Activated T-helper 17 cell treated with anti-CD3 and anti-CD28 coated beads, Interleukin-2, amount 50 U/mL, for 72 hours (primary cell): ENCODE measurements at regions not wholly inside any gene's neighbourhood (a gene's known extent, or its start where the extent isn't known, plus 50 kb on each side); places are given as distances from the start of the nearest gene placed in this dataset.

ENCODE experiments used
- ATAC-seq: fragments of 150-1000 bp; cut with Tn5 transposase; replicated peaks from 2 replicates; pipeline ENCODE4 v1.10.0; 2021; ENCODE audit warnings: mild to moderate bottlenecking, moderate library complexity
- H3K27ac Mint-ChIP-seq: one replicate; pipeline ENCODE4 v1.8.0; 2022; ENCODE audit warnings: mixed read lengths
- H3K27me3 Mint-ChIP-seq: one replicate; pipeline ENCODE4 v1.8.0; 2022; ENCODE audit warnings: mixed read lengths
- H3K36me3 Mint-ChIP-seq: one replicate; pipeline ENCODE4 v1.8.0; 2022; ENCODE audit warnings: low read depth, mild to moderate bottlenecking, mixed read lengths
- H3K4me1 Mint-ChIP-seq: one replicate; pipeline ENCODE4 v1.8.0; 2022; ENCODE audit warnings: mixed read lengths
- H3K4me3 Mint-ChIP-seq: one replicate; pipeline ENCODE4 v1.8.0; 2022; ENCODE audit warnings: mild to moderate bottlenecking, mixed read lengths
- H3K9me3 Mint-ChIP-seq: one replicate; pipeline ENCODE4 v1.8.0; 2022; ENCODE audit warnings: mixed read lengths

DNA sequence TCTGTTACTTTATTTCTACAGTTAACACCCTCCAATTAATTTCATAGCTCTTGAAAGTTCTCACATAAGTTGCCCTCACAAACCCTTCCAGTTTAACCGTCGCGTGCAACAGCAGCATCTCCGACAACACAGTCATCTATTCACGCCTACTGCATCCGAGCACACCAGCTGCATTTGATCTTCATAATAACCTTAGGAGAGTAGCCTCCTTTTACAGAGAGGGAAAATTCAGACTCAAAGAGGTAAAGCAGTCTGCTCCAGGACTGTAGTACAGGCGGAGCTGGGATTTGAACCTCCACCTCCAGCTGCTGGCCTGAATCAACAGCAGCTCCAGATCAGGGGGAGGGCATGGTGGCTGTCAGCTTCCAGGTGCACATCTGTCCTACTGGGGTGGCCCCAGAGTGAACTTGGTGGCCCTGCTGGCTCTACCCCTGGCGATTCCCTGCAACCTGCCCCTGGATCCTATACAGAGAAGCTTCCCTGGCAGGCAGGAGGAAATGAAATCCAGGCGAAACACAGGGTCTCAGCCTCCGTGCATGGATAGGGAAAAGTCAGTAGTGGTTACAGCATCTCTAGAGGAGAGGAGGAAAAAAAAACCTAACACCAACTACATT, 71.6 kb upstream of the UNC5A start:
- Mint-ChIP-seq H3K27ac (no peak overlapping the region), H3K9me3 (no peaks in the 10 kb centered on the region)

GRCh38 chr5:176739461-176740051, 70.8 kb upstream of the UNC5A start:
- H3K4me1 Mint-ChIP-seq: peaks cover 8% of the 10 kb centered on the region
- no peak overlapping the region for H3K4me3 Mint-ChIP-seq
- no peak for ATAC-seq
- peaks cover 45% of the 10 kb centered on the region for H3K27me3 Mint-ChIP-seq
- no peaks in the 10 kb centered on the region for H3K36me3 Mint-ChIP-seq
- H3K27ac Mint-ChIP-seq: no peak overlapping the region
- no peaks in the 10 kb centered on the region for H3K9me3 Mint-ChIP-seq

More for the DNA sequence above, 71.6 kb upstream of the UNC5A start:
- H3K27me3 Mint-ChIP-seq: peaks cover 40% of the 10 kb centered on the region
- no peak for ATAC-seq
- peaks cover 8% of the 10 kb centered on the region for H3K4me1 Mint-ChIP-seq
- H3K4me3 Mint-ChIP-seq: no peak overlapping the region
- H3K36me3 Mint-ChIP-seq: no peaks in the 10 kb centered on the region

DNA sequence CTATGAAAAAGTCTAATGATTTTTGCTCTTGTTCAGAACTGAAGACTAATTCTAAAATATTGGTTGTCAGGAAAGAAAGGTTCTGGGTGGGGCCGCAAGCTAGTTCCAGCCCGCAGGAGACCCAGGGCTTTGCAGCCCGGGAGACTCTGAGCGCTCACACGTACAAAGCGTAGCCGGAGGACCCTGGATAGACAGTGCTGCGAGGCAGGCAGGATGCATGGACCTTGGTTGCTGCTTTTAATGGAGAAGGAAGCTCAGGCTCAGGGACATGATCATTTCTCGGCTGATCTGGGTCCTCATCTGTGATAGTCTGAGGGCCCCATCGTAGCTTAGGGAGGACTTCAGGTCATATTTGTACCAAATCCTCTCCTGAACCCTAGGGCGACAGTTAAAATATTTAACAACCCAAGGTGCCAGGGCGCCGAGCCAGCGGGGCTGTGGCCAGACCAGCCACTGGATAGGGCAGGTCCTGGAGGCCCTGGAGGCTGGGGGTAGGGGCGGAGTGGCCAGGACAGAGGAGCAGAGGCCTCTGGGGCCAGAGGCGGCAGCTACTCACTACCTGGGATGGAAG, 70.1 kb upstream of the UNC5A start:
- no peak for ATAC-seq
- H3K9me3 Mint-ChIP-seq: no peaks in the 10 kb centered on the region
- no peak overlapping the region for H3K4me3 Mint-ChIP-seq

DNA sequence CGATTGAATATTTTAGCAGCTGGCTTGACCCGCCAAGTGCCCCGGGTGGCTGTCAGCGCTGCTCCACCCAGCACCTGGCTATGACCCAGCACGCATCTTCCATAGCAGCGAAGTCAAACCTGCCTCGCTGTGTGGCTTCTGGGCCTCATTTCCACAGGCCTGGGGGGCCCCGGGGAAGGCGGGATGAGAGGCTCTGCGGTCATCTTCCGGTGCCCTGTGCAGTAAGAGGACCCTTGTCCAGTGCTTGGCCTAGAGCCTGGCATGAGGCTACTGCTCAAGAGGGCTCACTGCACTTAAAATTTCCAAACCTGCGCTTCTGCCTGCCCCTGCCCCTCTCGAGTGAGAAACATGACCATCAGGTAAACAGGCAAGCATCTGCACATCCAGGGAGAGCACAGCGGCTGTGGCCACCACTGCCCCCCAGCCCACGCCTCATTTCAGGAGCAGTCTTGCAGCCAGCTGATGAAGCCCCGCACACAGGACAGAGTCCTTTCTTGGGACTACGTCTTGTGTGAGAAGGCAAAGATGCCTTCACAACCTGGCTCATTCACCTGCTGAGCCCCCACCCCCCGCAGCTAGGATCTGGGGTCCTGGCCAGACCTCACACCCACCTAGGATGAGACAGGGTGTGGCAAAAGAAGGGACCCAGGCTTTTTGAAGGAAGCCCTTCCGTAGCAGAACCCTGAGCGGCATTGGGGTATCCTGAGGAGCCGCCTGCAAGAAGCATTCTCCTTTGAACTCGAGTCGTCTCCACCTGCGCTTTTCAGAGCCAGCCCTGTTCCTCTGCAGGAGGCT, 69.5 kb upstream of the UNC5A start:
- H3K27ac Mint-ChIP-seq: no peak overlapping the region
- ATAC-seq: no peak

More for the DNA sequence above, 70.1 kb upstream of the UNC5A start:
- no peak overlapping the region for H3K27ac Mint-ChIP-seq
- peaks cover 46% of the 10 kb centered on the region for H3K27me3 Mint-ChIP-seq
- H3K36me3 Mint-ChIP-seq: no peaks in the 10 kb centered on the region
- peaks cover 8% of the 10 kb centered on the region for H3K4me1 Mint-ChIP-seq

DNA sequence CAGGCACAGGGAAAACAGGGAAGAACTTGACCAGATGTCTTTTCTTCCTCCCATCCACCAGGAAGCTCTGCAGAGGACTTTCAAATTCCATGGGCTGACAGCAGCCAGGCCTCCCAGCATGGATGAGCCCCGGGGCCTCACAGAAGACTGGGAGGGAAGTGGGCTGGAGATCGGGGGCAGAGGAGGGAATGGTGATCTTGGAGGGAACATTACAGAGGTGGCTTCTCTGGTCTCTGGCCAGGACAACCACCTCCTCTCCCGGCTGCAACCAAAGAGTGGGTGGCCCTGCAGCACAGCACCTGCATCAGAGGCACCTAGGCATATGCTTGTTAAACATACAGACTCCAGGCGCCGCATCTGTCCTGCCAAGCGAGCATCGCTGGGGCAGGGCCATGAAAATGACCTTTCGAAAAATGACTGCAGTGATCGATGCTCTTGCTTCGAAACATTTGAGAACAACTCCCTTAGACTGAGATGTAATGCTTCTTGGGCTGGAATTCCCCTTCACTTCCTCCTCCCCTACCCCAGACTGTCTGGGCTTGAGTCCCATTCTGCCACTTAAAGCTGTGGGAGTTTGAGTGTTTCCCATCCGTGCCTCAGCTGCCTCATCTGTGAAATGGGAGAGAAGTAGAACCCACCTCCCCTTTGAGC, 68.7 kb upstream of the UNC5A start:
- Mint-ChIP-seq H3K36me3 (no peaks in the 10 kb centered on the region), H3K4me3 (no peak overlapping the region), H3K4me1 (peaks cover 16% of the 10 kb centered on the region), H3K27me3 (peaks cover 47% of the 10 kb centered on the region), H3K27ac (no peak overlapping the region), H3K9me3 (no peaks in the 10 kb centered on the region)
- peak; percentile 42 for ATAC-seq

More for the DNA sequence above, 69.5 kb upstream of the UNC5A start:
- Mint-ChIP-seq H3K9me3 (no peaks in the 10 kb centered on the region), H3K36me3 (no peaks in the 10 kb centered on the region), H3K27me3 (peaks cover 45% of the 10 kb centered on the region), H3K4me1 (peaks cover 11% of the 10 kb centered on the region), H3K4me3 (no peak overlapping the region)

GRCh38 chr5:176742246-176743105, 67.9 kb upstream of the UNC5A start:
- Mint-ChIP-seq H3K4me3 (no peak overlapping the region), H3K9me3 (no peaks in the 10 kb centered on the region), H3K4me1 (peaks cover 16% of the 10 kb centered on the region), H3K27ac (no peak overlapping the region), H3K27me3 (peaks cover 45% of the 10 kb centered on the region), H3K36me3 (no peaks in the 10 kb centered on the region)
- ATAC-seq: no peak

GRCh38 chr5:176743136-176743861, 67.1 kb upstream of the UNC5A start:
- H3K4me3 Mint-ChIP-seq: no peak overlapping the region
- H3K9me3 Mint-ChIP-seq: no peaks in the 10 kb centered on the region
- no peak overlapping the region for H3K27ac Mint-ChIP-seq
- ATAC-seq: no peak
- H3K4me1 Mint-ChIP-seq: peaks cover 16% of the 10 kb centered on the region
- peaks cover 44% of the 10 kb centered on the region for H3K27me3 Mint-ChIP-seq
- no peaks in the 10 kb centered on the region for H3K36me3 Mint-ChIP-seq

DNA sequence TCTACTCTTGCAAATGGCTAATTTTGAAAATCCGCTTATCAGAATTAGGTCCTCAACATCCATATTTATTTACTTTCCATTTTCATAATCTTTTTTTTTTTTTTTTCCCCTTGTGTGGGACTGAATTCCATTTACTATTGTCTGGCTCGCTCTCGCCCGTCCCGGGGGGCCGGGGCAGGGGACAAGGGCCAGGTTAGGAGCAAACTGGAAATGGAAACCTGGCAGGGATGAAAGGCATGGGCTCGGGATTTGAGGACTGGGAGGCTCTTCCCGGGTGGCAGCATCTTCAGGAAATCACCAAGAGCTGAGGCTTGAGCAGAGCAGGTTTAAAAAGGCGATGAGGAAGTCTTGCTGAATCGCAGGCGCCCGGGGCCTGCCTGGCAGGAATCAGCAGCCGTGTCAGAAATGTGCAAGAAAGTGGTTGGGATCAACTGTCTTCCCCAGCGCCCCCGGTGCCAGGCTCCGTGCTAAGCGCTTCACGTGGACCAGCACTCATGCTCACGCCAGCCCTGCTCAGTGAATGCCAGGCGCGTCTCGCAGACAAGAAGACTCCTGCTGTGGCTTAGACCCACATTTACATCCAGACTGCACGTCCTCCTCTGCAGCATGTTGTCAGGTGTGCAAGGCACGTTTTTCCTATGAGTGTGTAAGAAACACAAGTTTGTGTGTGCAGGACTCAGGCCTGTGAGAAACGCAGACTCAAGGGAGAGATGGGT, 66.3 kb upstream of the UNC5A start:
- no peak for ATAC-seq
- Mint-ChIP-seq H3K4me3 (no peak overlapping the region), H3K4me1 (peaks cover 16% of the 10 kb centered on the region), H3K9me3 (no peaks in the 10 kb centered on the region), H3K27me3 (peaks cover 42% of the 10 kb centered on the region), H3K27ac (no peak overlapping the region), H3K36me3 (no peaks in the 10 kb centered on the region)

DNA sequence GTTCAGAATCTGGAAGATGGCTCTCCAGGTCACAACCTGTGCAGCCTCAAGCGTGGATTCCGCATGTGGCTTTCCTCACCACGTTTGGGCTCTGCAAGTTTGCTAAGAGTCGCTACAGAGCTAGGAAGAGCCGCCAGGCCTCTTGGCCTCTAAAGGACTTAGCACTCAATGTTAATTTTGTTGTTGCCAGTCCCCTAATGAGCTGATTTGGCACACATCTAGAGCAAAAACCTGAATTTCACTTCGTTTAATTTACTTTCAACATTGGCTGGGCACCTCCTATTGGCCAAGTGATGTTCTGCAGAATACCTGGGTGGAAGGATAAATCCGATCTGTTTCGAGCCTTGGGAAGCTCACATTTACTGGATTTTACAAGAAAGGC, 65.8 kb upstream of the UNC5A start:
- H3K36me3 Mint-ChIP-seq: no peaks in the 10 kb centered on the region
- H3K9me3 Mint-ChIP-seq: no peaks in the 10 kb centered on the region
- no peak for ATAC-seq
- peaks cover 39% of the 10 kb centered on the region for H3K27me3 Mint-ChIP-seq
- H3K27ac Mint-ChIP-seq: no peak overlapping the region
- peaks cover 16% of the 10 kb centered on the region for H3K4me1 Mint-ChIP-seq
- H3K4me3 Mint-ChIP-seq: no peak overlapping the region

DNA sequence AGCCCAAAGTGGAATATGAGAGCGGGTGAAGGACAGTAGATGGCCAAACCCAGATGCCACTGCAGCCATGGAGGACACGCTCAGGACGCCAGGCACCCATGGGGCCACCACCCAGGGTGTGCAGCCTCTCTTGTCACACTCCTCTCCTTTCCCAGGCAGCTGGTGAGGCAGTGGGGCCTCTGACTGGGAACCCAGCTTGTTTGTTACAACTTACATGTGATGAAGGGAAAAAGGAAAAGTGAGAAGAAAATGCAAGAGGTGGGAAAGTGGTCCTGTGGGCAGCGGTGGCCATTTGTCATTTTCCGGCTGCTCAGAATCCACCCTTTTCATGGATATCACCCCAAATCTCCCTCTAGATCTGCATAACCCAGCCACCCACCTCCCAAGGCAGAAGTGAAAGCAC, 62.7 kb upstream of the UNC5A start:
- no peaks in the 10 kb centered on the region for H3K36me3 Mint-ChIP-seq
- H3K27ac Mint-ChIP-seq: no peak overlapping the region
- no peak overlapping the region for H3K4me3 Mint-ChIP-seq
- peaks cover 8% of the 10 kb centered on the region for H3K4me1 Mint-ChIP-seq
- no peak for ATAC-seq
- peaks cover 47% of the 10 kb centered on the region for H3K27me3 Mint-ChIP-seq
- H3K9me3 Mint-ChIP-seq: no peaks in the 10 kb centered on the region

- Mint-ChIP-seq H3K27ac (no peak overlapping the region), H3K4me3 (no peak overlapping the region), H3K36me3 (no peaks in the 10 kb centered on the region), H3K4me1 (peaks cover 8% of the 10 kb centered on the region), H3K27me3 (peaks cover 46% of the 10 kb centered on the region), H3K9me3 (no peaks in the 10 kb centered on the region)
- no peak for ATAC-seq
These were observed 62.0 kb upstream of the UNC5A start for GRCh38 chr5:176748073-176748966.
